K562 (cell line): ENCODE measurements at regions not wholly inside any gene's neighbourhood (a gene's known extent, or its start where the extent isn't known, plus 50 kb on each side); places are given as distances from the start of the nearest gene placed in this dataset.

ENCODE experiments used
- CTCF ChIP-seq, 3 experiments: IDR thresholded peaks in 2 of 3; conservative IDR thresholded peaks in 1 of 3; 2 replicates each; pipeline ENCODE4 v1.5.1; 2011 to 2012; ENCODE audit warnings: low read length in 3 of 3, mild to moderate bottlenecking in 3 of 3, control low read depth in 2 of 3, improper control_type of control experiment in 1 of 3, inconsistent platforms in 1 of 3, low read depth in 1 of 3, mixed read lengths in 1 of 3, moderate library complexity in 1 of 3; ENCODE audit not compliant: insufficient read depth in 2 of 3
- OTX1 ChIP-seq: fragments of 450-650 bp; formaldehyde crosslinking; IDR thresholded peaks from 2 replicates; pipeline ENCODE4 v1.4.0; 2022; ENCODE audit warnings: mild to moderate bottlenecking
- SAFB2 ChIP-seq: fragments of 200-400 bp; formaldehyde crosslinking; IDR thresholded peaks from 2 replicates; pipeline ENCODE4 v1.6.1; 2018; ENCODE audit warnings: borderline replicate concordance, low read length, low read depth, moderate library complexity; ENCODE audit not compliant: severe bottlenecking

- TF ChIP-seq OTX1 (no peak), SAFB2 (no peak), CTCF (IDR thresholded peaks at IDR 0.05 in 2 of 3, conservative IDR thresholded peaks at IDR 0.05 in 1 of 3; ENCODE audit: insufficient read depth in 2 of 3, low read depth in 1 of 3, low read length in 3 of 3) (no peak)
Measured at GRCh38 chr10:105986486-105986885, 1178.0 kb downstream of the SORCS1 start.
